GM12878 (cell line): ENCODE measurements at regions not wholly inside any gene's neighbourhood (a gene's known extent, or its start where the extent isn't known, plus 50 kb on each side); places are given as distances from the start of the nearest gene placed in this dataset.
"Not testable (repeated sequence)": the region's sequence is repeated elsewhere in the genome, so short reads cannot be mapped to it uniquely, and the experiment has no call there.

Source experiments
- CBX3 ChIP-seq: fragments of 200-600 bp; sonication (generic); IDR thresholded peaks from 2 replicates; pipeline ENCODE4 v1.6.1; 2016; ENCODE audit warnings: low read depth, borderline replicate concordance
- CEBPB ChIP-seq, 2 experiments: fragments of 150-350 bp in 1 of 2; IDR thresholded peaks; 2 replicates each; pipeline ENCODE4 v1.6.1; 2012 to 2014; ENCODE audit warnings: low read depth in 2 of 2, low read length in 2 of 2, borderline replicate concordance in 1 of 2, inconsistent platforms in 1 of 2
- CHD4 ChIP-seq: fragments of 200-600 bp; sonication (generic); IDR thresholded peaks from 2 replicates; pipeline ENCODE4 v1.6.1; 2016; ENCODE audit warnings: mild to moderate bottlenecking
- EP300 ChIP-seq, 2 experiments: fragments of 150-350 bp in 1 of 2; IDR thresholded peaks; 2 replicates each; pipeline ENCODE4 v1.6.1; 2011 to 2012; ENCODE audit warnings: low read depth in 2 of 2, low read length in 2 of 2, borderline replicate concordance in 1 of 2, improper control_type of control experiment in 1 of 2, inconsistent platforms in 1 of 2; ENCODE audit not compliant: control insufficient read depth in 1 of 2
- EZH2 ChIP-seq: IDR thresholded peaks from 2 replicates; pipeline ENCODE4 v1.6.1; 2012; ENCODE audit warnings: low read depth, mild to moderate bottlenecking, control low read depth, inconsistent platforms, low read length, borderline replicate concordance; ENCODE audit not compliant: control insufficient read depth
- GATAD2B ChIP-seq: fragments of 450-650 bp; conservative IDR thresholded peaks from 2 replicates; pipeline ENCODE4 v1.6.1; 2017; ENCODE audit warnings: low read depth, mild to moderate bottlenecking, moderate library complexity
- POLR2AphosphoS5 ChIP-seq: IDR thresholded peaks from 2 replicates; pipeline ENCODE4 v1.6.1; 2011; ENCODE audit warnings: mild to moderate bottlenecking, low read length, inconsistent platforms
- SIN3A ChIP-seq: IDR thresholded peaks from 2 replicates; pipeline ENCODE4 v1.6.1; 2012; ENCODE audit warnings: low read depth, low read length, improper control_type of control experiment
- SPI1 ChIP-seq: IDR thresholded peaks from 2 replicates; pipeline ENCODE4 v1.6.1; 2011; ENCODE audit warnings: low read depth, mild to moderate bottlenecking, low read length, moderate library complexity, borderline replicate concordance; ENCODE audit not compliant: insufficient read depth
- TCF12 ChIP-seq: IDR thresholded peaks from 2 replicates; pipeline ENCODE4 v1.6.1; 2011; ENCODE audit warnings: low read depth, mild to moderate bottlenecking, low read length
- TF ChIP-seq, protein P1 (sequence below): IDR thresholded peaks from 2 replicates; pipeline ENCODE4 v1.6.1; 2012; ENCODE audit warnings: low read depth, low read length, improper control_type of control experiment
- TF ChIP-seq, protein P2 (sequence below), 3 experiments: IDR thresholded peaks in 2 of 3; conservative IDR thresholded peaks in 1 of 3; 2 replicates each; pipeline ENCODE4 v1.5.1; 2011; ENCODE audit warnings: low read depth in 3 of 3, low read length in 3 of 3, mild to moderate bottlenecking in 3 of 3, control low read depth in 2 of 3, moderate library complexity in 2 of 3, inconsistent platforms in 1 of 3, mixed read lengths in 1 of 3; ENCODE audit not compliant: control insufficient read depth in 2 of 3, insufficient read depth in 1 of 3; ENCODE audit errors: extremely low read depth in 1 of 3
- TF ChIP-seq, protein P3 (sequence below): fragments of 450-650 bp; IDR thresholded peaks from 2 replicates; pipeline ENCODE4 v1.6.1; 2016; ENCODE audit warnings: mild to moderate bottlenecking, moderate library complexity, borderline replicate concordance
- TF ChIP-seq, protein P4 (sequence below): IDR thresholded peaks from 2 replicates; pipeline ENCODE4 v1.6.1; 2012; ENCODE audit warnings: low read length, inconsistent platforms

GRCh38 chr6:76849274-76849970 is 613.9 kb downstream of the HTR1B start:
- TF ChIP-seq, protein P1, sequence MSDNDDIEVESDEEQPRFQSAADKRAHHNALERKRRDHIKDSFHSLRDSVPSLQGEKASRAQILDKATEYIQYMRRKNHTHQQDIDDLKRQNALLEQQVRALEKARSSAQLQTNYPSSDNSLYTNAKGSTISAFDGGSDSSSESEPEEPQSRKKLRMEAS, result not testable (repeated sequence)
- not testable (repeated sequence) for TF ChIP-seq CEBPB (IDR thresholded peaks at IDR 0.05; ENCODE audit: borderline replicate concordance in 1 of 2, low read depth in 2 of 2, low read length in 2 of 2); GATAD2B; EZH2; SPI1; CBX3; CHD4; POLR2AphosphoS5; EP300 (IDR thresholded peaks at IDR 0.05; ENCODE audit: borderline replicate concordance in 1 of 2, control insufficient read depth in 1 of 2, low read depth in 2 of 2, low read length in 2 of 2); TCF12; SIN3A
- TF ChIP-seq, protein P2, sequence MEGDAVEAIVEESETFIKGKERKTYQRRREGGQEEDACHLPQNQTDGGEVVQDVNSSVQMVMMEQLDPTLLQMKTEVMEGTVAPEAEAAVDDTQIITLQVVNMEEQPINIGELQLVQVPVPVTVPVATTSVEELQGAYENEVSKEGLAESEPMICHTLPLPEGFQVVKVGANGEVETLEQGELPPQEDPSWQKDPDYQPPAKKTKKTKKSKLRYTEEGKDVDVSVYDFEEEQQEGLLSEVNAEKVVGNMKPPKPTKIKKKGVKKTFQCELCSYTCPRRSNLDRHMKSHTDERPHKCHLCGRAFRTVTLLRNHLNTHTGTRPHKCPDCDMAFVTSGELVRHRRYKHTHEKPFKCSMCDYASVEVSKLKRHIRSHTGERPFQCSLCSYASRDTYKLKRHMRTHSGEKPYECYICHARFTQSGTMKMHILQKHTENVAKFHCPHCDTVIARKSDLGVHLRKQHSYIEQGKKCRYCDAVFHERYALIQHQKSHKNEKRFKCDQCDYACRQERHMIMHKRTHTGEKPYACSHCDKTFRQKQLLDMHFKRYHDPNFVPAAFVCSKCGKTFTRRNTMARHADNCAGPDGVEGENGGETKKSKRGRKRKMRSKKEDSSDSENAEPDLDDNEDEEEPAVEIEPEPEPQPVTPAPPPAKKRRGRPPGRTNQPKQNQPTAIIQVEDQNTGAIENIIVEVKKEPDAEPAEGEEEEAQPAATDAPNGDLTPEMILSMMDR (IDR thresholded peaks at IDR 0.05 in 2 of 3, conservative IDR thresholded peaks at IDR 0.05 in 1 of 3; ENCODE audit: control insufficient read depth in 2 of 3, extremely low read depth in 1 of 3, insufficient read depth in 1 of 3, low read depth in 3 of 3, low read length in 3 of 3), result not testable (repeated sequence)
- TF ChIP-seq, protein P3, sequence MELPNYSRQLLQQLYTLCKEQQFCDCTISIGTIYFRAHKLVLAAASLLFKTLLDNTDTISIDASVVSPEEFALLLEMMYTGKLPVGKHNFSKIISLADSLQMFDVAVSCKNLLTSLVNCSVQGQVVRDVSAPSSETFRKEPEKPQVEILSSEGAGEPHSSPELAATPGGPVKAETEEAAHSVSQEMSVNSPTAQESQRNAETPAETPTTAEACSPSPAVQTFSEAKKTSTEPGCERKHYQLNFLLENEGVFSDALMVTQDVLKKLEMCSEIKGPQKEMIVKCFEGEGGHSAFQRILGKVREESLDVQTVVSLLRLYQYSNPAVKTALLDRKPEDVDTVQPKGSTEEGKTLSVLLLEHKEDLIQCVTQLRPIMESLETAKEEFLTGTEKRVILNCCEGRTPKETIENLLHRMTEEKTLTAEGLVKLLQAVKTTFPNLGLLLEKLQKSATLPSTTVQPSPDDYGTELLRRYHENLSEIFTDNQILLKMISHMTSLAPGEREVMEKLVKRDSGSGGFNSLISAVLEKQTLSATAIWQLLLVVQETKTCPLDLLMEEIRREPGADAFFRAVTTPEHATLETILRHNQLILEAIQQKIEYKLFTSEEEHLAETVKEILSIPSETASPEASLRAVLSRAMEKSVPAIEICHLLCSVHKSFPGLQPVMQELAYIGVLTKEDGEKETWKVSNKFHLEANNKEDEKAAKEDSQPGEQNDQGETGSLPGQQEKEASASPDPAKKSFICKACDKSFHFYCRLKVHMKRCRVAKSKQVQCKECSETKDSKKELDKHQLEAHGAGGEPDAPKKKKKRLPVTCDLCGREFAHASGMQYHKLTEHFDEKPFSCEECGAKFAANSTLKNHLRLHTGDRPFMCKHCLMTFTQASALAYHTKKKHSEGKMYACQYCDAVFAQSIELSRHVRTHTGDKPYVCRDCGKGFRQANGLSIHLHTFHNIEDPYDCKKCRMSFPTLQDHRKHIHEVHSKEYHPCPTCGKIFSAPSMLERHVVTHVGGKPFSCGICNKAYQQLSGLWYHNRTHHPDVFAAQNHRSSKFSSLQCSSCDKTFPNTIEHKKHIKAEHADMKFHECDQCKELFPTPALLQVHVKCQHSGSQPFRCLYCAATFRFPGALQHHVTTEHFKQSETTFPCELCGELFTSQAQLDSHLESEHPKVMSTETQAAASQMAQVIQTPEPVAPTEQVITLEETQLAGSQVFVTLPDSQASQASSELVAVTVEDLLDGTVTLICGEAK, result not testable (repeated sequence)
- TF ChIP-seq, protein P4, sequence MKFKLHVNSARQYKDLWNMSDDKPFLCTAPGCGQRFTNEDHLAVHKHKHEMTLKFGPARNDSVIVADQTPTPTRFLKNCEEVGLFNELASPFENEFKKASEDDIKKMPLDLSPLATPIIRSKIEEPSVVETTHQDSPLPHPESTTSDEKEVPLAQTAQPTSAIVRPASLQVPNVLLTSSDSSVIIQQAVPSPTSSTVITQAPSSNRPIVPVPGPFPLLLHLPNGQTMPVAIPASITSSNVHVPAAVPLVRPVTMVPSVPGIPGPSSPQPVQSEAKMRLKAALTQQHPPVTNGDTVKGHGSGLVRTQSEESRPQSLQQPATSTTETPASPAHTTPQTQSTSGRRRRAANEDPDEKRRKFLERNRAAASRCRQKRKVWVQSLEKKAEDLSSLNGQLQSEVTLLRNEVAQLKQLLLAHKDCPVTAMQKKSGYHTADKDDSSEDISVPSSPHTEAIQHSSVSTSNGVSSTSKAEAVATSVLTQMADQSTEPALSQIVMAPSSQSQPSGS, result not testable (repeated sequence)
